H1 (cell line): ENCODE measurements at regions not wholly inside any gene's neighbourhood (a gene's known extent, or its start where the extent isn't known, plus 50 kb on each side); places are given as distances from the start of the nearest gene placed in this dataset.
"Not testable (repeated sequence)": the region's sequence is repeated elsewhere in the genome, so short reads cannot be mapped to it uniquely, and the experiment has no call there.

ENCODE experiments used
- ATF3 ChIP-seq: IDR thresholded peaks from 2 replicates; pipeline ENCODE4 v1.6.1; 2011; ENCODE audit warnings: low read depth, mild to moderate bottlenecking, low read length; ENCODE audit not compliant: insufficient read depth
- BACH1 ChIP-seq: IDR thresholded peaks from 2 replicates; pipeline ENCODE4 v1.6.1; 2012; ENCODE audit warnings: low read length, improper control_type of control experiment
- CBX8 ChIP-seq: fragments of 300-800, 300-1000 bp; sonication (generic); IDR thresholded peaks from 2 replicates; pipeline ENCODE4 v1.7.1; 2016; ENCODE audit warnings: low read depth, low read length, borderline replicate concordance
- EGR1 ChIP-seq: IDR thresholded peaks from 2 replicates; pipeline ENCODE4 v1.6.1; 2011; ENCODE audit warnings: low read depth, low read length, borderline replicate concordance
- POLR2A ChIP-seq, 2 experiments: IDR thresholded peaks; 1 replicate in 1 of 2; 2 replicates in 1 of 2; pipeline ENCODE4 v1.6.1; 2011; ENCODE audit warnings: low read depth in 2 of 2, low read length in 2 of 2, mild to moderate bottlenecking in 2 of 2; ENCODE audit errors: control extremely low read depth in 1 of 2
- POLR2AphosphoS5 ChIP-seq: IDR thresholded peaks from 2 replicates; pipeline ENCODE4 v1.6.1; 2011; ENCODE audit warnings: low read depth, low read length
- RBBP5 ChIP-seq: IDR thresholded peaks from 2 replicates; pipeline ENCODE4 v1.7.1; 2012; ENCODE audit warnings: low read depth, mild to moderate bottlenecking, inconsistent platforms, low read length, moderate library complexity, borderline replicate concordance
- YY1 ChIP-seq: IDR thresholded peaks from 2 replicates; pipeline ENCODE4 v1.6.1; 2011; ENCODE audit warnings: low read depth, mild to moderate bottlenecking, low read length
- TF ChIP-seq, protein P1 (sequence below), 3 experiments: IDR thresholded peaks; 1 replicate in 2 of 3; 2 replicates in 1 of 3; pipeline versions ENCODE4 v1.5.1 to v1.6.1; 2011; ENCODE audit warnings: low read length in 3 of 3, mild to moderate bottlenecking in 3 of 3, inconsistent platforms in 2 of 3, low read depth in 1 of 3, moderate library complexity in 1 of 3; ENCODE audit not compliant: insufficient read depth in 1 of 3; ENCODE audit errors: control extremely low read depth in 1 of 3
- TF ChIP-seq, protein P2 (sequence below): IDR thresholded peaks from 2 replicates; pipeline ENCODE4 v1.6.1; 2012; ENCODE audit warnings: inconsistent platforms

DNA sequence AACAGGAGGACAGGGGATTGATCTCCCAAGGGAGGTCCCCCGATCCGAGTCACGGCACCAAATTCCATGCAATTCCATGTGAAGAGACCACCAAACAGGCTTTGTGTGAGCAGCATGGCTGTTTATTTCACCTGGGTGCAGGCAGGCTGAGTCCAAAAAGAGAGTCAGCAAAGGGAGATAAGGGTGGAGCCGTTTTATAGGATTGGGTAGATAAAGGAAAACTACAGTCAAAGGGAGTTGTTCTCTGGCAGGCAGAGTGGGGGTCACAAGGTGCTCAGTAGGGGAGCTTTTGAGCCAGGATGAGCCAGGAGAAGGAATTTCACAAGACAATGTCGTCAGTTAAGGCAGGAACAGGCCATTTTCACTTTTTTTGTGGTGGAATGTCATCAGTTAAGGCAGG, 752.7 kb downstream of the GALC start:
- TF ChIP-seq BACH1; YY1; POLR2A (IDR thresholded peaks at IDR 0.05; ENCODE audit: control extremely low read depth in 1 of 2, low read depth in 2 of 2, low read length in 2 of 2); ATF3; CBX8; EGR1; RBBP5; POLR2AphosphoS5: not testable (repeated sequence)
- TF ChIP-seq, protein P1, sequence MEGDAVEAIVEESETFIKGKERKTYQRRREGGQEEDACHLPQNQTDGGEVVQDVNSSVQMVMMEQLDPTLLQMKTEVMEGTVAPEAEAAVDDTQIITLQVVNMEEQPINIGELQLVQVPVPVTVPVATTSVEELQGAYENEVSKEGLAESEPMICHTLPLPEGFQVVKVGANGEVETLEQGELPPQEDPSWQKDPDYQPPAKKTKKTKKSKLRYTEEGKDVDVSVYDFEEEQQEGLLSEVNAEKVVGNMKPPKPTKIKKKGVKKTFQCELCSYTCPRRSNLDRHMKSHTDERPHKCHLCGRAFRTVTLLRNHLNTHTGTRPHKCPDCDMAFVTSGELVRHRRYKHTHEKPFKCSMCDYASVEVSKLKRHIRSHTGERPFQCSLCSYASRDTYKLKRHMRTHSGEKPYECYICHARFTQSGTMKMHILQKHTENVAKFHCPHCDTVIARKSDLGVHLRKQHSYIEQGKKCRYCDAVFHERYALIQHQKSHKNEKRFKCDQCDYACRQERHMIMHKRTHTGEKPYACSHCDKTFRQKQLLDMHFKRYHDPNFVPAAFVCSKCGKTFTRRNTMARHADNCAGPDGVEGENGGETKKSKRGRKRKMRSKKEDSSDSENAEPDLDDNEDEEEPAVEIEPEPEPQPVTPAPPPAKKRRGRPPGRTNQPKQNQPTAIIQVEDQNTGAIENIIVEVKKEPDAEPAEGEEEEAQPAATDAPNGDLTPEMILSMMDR (IDR thresholded peaks at IDR 0.05; ENCODE audit: control extremely low read depth in 1 of 3, insufficient read depth in 1 of 3, low read depth in 1 of 3, low read length in 3 of 3), result not testable (repeated sequence)
- TF ChIP-seq, protein P2, sequence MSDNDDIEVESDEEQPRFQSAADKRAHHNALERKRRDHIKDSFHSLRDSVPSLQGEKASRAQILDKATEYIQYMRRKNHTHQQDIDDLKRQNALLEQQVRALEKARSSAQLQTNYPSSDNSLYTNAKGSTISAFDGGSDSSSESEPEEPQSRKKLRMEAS, result not testable (repeated sequence)
